HUES64 (cell line): ENCODE measurements at regions not wholly inside any gene's neighbourhood (a gene's known extent, or its start where the extent isn't known, plus 50 kb on each side); places are given as distances from the start of the nearest gene placed in this dataset.
A peak's percentile ranks its signal among the peaks of the same experiment; 100 is the strongest.

Experiments used
- H3K27ac ChIP-seq: 2 replicates; pipeline ENCODE4 v1.7.0; 2013; ENCODE audit warnings: low read depth, low read length, inconsistent platforms
- H3K27me3 ChIP-seq: 2 replicates; pipeline ENCODE4 v1.6.1; 2013; ENCODE audit warnings: mild to moderate bottlenecking, low read length; ENCODE audit not compliant: insufficient read depth
- H3K36me3 ChIP-seq: 2 replicates; pipeline ENCODE4 v1.6.1; 2013; ENCODE audit warnings: mild to moderate bottlenecking, low read length; ENCODE audit not compliant: insufficient read depth
- H3K4me1 ChIP-seq: 2 replicates; pipeline ENCODE4 v1.6.1; 2013; ENCODE audit warnings: mild to moderate bottlenecking, low read length, moderate library complexity; ENCODE audit not compliant: insufficient read depth
- H3K4me3 ChIP-seq: 2 replicates; pipeline ENCODE4 v1.5.1; 2013; ENCODE audit warnings: mild to moderate bottlenecking, low read length, moderate library complexity
- H3K9ac ChIP-seq: 2 replicates; pipeline ENCODE4 v1.6.1; 2013; ENCODE audit warnings: mild to moderate bottlenecking, low read depth, low read length
- H3K9me3 ChIP-seq: 2 replicates; pipeline ENCODE4 v1.6.1; 2013; ENCODE audit warnings: low read depth, low read length; ENCODE audit not compliant: insufficient read depth
- WGBS: fragments of 150-250, 120-280 bp; methylation state at CpG from one replicate; pipeline ENCODE4 v1.1.7; 2013; ENCODE audit warnings: missing lambda C conversion rate; 5-methylcytosine and 5-hydroxymethylcytosine counted together

GRCh38 chr1:38436006-38436405 is 389.4 kb upstream of the POU3F1 start:
- H3K4me1 ChIP-seq, result peaks cover 11% of the 10 kb centered on the region
- H3K9me3 ChIP-seq, result no peaks in the 10 kb centered on the region
- H3K4me3 ChIP-seq, result no peak overlapping the region
- WGBS, result 86% methylated on average over 9 of the region's 9 CpGs
- H3K27me3 ChIP-seq, result no peaks in the 10 kb centered on the region
- H3K36me3 ChIP-seq, result peaks cover 8% of the 10 kb centered on the region
- no peak overlapping the region for H3K9ac ChIP-seq
- H3K27ac ChIP-seq, result no peak overlapping the region

DNA sequence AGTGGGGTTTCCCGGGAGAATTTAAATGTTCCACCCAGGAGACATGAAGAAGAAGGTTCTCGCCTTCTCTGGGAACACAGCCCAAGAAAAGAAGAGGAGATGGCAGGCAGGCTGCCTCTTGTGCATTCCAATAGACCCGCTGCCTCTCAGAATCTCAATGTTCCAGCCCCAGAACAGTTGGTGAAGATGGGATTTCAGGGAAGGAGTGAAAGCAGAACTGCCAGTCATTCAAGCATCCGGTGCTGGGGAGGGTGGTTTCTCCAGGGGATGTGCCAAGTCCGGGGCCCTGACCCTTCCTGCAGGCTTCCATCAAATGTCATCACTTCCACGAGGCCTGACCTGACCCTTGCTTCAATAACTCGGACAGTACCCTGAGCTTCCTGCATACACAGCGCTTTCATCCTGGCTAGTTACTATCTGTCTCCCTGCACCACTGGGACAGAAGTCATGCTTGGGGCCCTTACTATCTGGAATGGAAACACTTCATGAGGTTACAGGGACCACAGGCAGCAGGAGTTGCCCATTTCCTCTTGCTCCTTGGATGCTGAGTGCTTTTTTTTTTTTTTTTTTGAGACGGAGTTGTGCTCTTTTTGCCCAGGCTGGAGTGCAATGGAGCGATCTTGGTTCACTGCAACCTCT is 386.6 kb upstream of the POU3F1 start:
- peaks cover 16% of the 10 kb centered on the region for H3K4me1 ChIP-seq
- no peak overlapping the region for H3K9ac ChIP-seq
- no peaks in the 10 kb centered on the region for H3K9me3 ChIP-seq
- no peaks in the 10 kb centered on the region for H3K27me3 ChIP-seq
- peak overlapping the region; percentile 7; the same call in 1 of the 2 replicates for H3K27ac ChIP-seq
- H3K4me3 ChIP-seq, result no peak overlapping the region
- WGBS, result 80% methylated on average over 10 of the region's 10 CpGs
- H3K36me3 ChIP-seq, result peaks cover 28% of the 10 kb centered on the region

- Histone ChIP-seq H3K9ac (no peak overlapping the region), H3K4me3 (peak overlapping the region; percentile 12; the same call in 1 of the 2 replicates), H3K4me1 (peaks cover 16% of the 10 kb centered on the region), H3K27me3 (no peaks in the 10 kb centered on the region), H3K9me3 (no peaks in the 10 kb centered on the region), H3K36me3 (peaks cover 37% of the 10 kb centered on the region), H3K27ac (peak overlapping the region; percentile 50; the same call in 1 of the 2 replicates)
- WGBS, result 69% methylated on average over 3 of the region's 3 CpGs
Observed at GRCh38 chr1:38431535-38432376, 385.2 kb upstream of the POU3F1 start.

GRCh38 chr1:38430949-38431348 is 384.4 kb upstream of the POU3F1 start:
- no peaks in the 10 kb centered on the region for H3K9me3 ChIP-seq
- peak overlapping the region; percentile 12 for H3K4me3 ChIP-seq
- H3K4me1 ChIP-seq, result peaks cover 16% of the 10 kb centered on the region
- H3K36me3 ChIP-seq, result peaks cover 37% of the 10 kb centered on the region
- H3K27me3 ChIP-seq, result no peaks in the 10 kb centered on the region
- H3K27ac ChIP-seq, result peak overlapping the region; percentile 50; the same call in 1 of the 2 replicates
- H3K9ac ChIP-seq, result no peak overlapping the region; the same call in 1 of the 2 replicates

DNA sequence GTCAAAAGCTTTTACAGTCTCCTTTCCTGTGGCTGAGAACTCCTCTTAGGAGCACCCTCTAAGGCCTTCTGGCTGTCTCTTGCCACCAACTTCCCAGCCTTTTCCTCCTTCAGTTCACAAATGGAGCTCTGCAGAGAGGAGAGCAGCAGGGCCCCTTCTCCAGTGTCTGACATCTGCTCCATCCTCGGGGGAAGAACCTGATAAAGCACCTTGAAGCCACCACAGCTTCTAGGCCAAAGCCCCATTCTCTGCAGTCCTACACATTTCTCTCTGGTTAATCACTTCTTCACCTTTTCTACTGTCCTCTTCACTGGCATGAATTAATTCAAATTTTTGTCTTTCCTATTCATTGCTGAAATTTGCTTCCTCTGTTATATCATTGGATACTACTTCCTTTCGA is 378.1 kb upstream of the POU3F1 start:
- peaks cover 23% of the 10 kb centered on the region for H3K36me3 ChIP-seq
- H3K27me3 ChIP-seq, result no peaks in the 10 kb centered on the region
- H3K4me1 ChIP-seq, result peaks cover 22% of the 10 kb centered on the region
- 39% methylated on average over 2 of the region's 2 CpGs for WGBS
- H3K4me3 ChIP-seq, result peak overlapping the region; percentile 36
- H3K9ac ChIP-seq, result peak overlapping the region; percentile 78
- H3K27ac ChIP-seq, result peak overlapping the region; percentile 91
- H3K9me3 ChIP-seq, result peaks cover 3% of the 10 kb centered on the region; the same call in 1 of the 2 replicates

DNA sequence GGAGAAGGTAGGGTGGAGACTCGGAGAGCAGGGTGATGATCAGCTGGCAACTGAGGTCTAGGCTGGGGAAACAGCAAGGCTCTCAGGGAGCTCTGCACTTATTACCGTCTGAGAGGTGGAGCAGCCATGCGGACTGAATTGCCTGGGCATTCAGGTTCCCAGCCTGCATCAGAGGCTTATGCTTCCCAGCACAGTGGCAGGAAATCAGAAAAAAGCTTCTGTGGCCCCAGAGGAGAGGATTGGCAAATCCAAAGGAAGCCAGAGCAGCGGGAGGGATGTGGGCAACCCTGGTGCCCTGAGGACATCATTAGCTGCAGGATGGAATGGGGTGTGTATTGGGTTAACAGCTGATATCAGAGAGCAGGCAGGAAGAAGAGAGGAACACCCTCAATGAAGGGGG is 374.1 kb upstream of the POU3F1 start:
- no peak overlapping the region for H3K27ac ChIP-seq
- no peaks in the 10 kb centered on the region for H3K27me3 ChIP-seq
- H3K4me3 ChIP-seq, result no peak overlapping the region
- WGBS, result 84% methylated on average over 4 of the region's 4 CpGs
- peaks cover 22% of the 10 kb centered on the region for H3K4me1 ChIP-seq
- peaks cover 16% of the 10 kb centered on the region for H3K9me3 ChIP-seq
- H3K9ac ChIP-seq, result no peak overlapping the region
- no peaks in the 10 kb centered on the region; the same call in 1 of the 2 replicates for H3K36me3 ChIP-seq

DNA sequence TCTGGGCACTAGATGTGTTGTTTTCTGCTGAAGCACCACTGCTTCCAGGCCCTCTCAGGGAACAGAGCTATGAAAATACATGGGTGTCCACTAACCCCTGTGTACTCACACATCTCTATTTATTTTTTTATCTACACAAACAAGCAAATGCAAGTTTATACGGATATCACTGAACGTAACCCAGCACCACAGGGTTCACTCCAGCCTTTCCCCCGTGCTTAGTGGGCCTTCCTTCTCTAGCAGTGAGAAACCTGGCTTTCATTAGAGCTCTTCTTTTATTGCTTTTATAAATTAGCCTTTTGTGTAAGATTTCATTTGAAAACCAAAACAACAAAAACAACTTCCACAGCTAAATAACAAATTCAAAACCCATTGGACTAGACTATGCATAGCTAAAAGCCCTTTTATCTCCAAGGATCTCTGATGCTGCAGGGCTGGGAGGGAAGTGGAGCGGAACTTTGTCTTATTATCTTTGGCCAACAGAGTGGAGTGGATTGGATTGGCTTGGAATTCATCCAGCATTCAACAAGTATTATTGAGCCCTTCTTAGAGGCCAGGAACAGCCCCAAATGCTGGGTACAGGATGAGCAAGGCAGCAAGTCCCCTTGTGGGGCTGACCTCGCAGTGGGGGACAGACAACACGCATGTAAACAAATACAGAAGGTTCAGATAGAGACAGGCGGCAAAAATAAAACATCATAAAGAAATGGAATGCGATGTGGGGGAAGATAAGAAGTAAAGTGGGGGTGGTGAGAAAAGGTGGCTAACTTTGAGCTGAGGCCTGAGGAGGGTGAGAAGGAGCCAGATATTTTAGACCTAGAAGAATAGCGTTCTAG is 371.8 kb upstream of the POU3F1 start:
- H3K4me1 ChIP-seq, result peaks cover 14% of the 10 kb centered on the region; the same call in 1 of the 2 replicates
- H3K27ac ChIP-seq, result no peak overlapping the region
- H3K27me3 ChIP-seq, result no peaks in the 10 kb centered on the region
- 94% methylated on average over 9 of the region's 9 CpGs for WGBS
- no peak overlapping the region for H3K4me3 ChIP-seq
- H3K9ac ChIP-seq, result no peak overlapping the region
- H3K36me3 ChIP-seq, result no peaks in the 10 kb centered on the region; the same call in 1 of the 2 replicates
- H3K9me3 ChIP-seq, result peaks cover 26% of the 10 kb centered on the region

DNA sequence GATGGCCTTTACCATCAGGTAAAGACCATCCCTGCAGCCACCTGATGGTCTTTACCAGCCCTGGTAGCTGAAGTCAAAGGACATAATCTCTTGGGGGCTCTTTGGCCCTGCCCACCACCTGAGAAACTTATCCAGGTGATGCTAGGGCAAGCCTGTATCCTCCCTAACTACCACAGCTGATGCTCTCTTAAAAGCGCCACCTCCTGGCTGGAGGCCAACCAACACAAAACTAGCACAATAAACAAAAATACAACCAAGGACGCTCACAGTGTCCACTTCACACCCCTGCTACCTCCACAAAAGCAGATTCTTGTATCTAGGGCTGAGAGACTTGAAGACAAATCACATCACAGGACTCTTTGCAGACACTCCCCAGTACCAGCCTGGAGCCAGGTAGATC is 357.1 kb upstream of the POU3F1 start:
- no peak overlapping the region for H3K9ac ChIP-seq
- 93% methylated on average over 2 of the region's 2 CpGs for WGBS
- H3K36me3 ChIP-seq, result no peaks in the 10 kb centered on the region
- peaks cover 18% of the 10 kb centered on the region; the same call in 1 of the 2 replicates for H3K9me3 ChIP-seq
- no peak overlapping the region for H3K4me3 ChIP-seq
- no peak overlapping the region for H3K27ac ChIP-seq
- H3K4me1 ChIP-seq, result no peaks in the 10 kb centered on the region
- H3K27me3 ChIP-seq, result no peaks in the 10 kb centered on the region

- H3K9ac ChIP-seq, result no peak overlapping the region
- H3K9me3 ChIP-seq, result peaks cover 23% of the 10 kb centered on the region; the same call in 1 of the 2 replicates
- 86% methylated on average over 1 of the region's 2 CpGs for WGBS
- H3K4me3 ChIP-seq, result no peak overlapping the region
- no peak overlapping the region for H3K27ac ChIP-seq
- no peaks in the 10 kb centered on the region for H3K36me3 ChIP-seq
- H3K27me3 ChIP-seq, result no peaks in the 10 kb centered on the region
- no peaks in the 10 kb centered on the region for H3K4me1 ChIP-seq
Observed at GRCh38 chr1:38402230-38402815, 355.7 kb upstream of the POU3F1 start.

DNA sequence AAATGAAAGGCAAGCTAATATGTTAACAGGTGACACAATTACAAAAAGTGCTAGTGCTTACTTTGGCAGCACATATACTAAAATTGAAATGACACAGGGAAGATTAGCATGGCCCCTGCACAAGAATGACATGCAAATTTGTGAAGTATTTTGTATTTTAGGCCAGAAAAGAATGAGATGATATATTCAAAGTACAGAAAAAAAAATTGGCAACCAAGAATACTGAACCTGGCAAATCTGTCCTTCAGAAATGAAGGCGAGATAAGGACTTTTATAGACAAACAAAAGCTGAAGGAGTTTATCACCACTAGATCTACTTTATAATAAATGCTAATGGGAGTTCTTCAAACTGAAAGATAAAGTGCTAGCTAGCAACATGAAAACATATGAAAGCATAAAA is 350.0 kb upstream of the POU3F1 start:
- 83% methylated on average over 1 of the region's 1 CpG for WGBS
- Histone ChIP-seq H3K27ac (no peak overlapping the region), H3K9ac (no peak overlapping the region), H3K4me1 (peaks cover 10% of the 10 kb centered on the region), H3K36me3 (no peaks in the 10 kb centered on the region), H3K4me3 (no peak overlapping the region), H3K27me3 (no peaks in the 10 kb centered on the region), H3K9me3 (peaks cover 23% of the 10 kb centered on the region)
